ENCODE measurements at regions not wholly inside any gene's neighbourhood (a gene's known extent, or its start where the extent isn't known, plus 50 kb on each side); places are given as distances from the start of the nearest gene placed in this dataset.
"Not testable (repeated sequence)": the region's sequence is repeated elsewhere in the genome, so short reads cannot be mapped to it uniquely, and the experiment has no call there.

DNA sequence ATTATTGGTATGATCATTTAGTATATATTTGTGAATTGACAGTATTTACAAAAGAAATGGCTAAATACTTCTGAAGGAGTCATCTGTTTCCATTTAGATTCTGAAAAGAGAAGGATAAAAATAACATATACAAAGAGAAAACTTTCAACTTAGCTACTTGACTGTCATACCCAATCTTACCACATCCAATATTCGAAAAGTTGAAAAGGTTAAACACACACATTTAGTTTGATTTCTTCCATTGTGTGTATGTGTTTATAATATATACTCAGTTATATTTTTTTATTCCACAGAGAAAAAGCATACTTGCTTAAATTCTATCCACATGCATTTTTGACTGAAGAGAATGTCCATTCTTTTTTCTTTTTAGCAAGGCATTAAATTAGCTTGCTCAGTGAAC, 470.7 kb downstream of the TFEC start:
- no peak overlapping the region for H3K9ac ChIP-seq (ENCODE audit: low read length in 3 of 3)
- DNase-seq (no peak), FAIRE-seq (no peak)
- H3K9me3 ChIP-seq (ENCODE audit: control insufficient read depth in 2 of 3, insufficient read depth in 1 of 3, low read length in 3 of 3) = no peaks in the 10 kb centered on the region
- intact Hi-C loops (cut with DNase I) = no loop called here
- no peak overlapping the region for H3K4me3 ChIP-seq (ENCODE audit: low read length in 3 of 3)
- no peaks in the 10 kb centered on the region for H3K36me3 ChIP-seq (ENCODE audit: control insufficient read depth in 2 of 3, insufficient read depth in 3 of 3, low read length in 3 of 3)
- H3K27me3 ChIP-seq (ENCODE audit: control insufficient read depth, insufficient read depth, low read length) = no peaks in the 10 kb centered on the region
- H3K4me1 ChIP-seq (ENCODE audit: control insufficient read depth in 2 of 3, insufficient read depth in 2 of 3, low read depth in 1 of 3, low read length in 3 of 3) = no peaks in the 10 kb centered on the region
- TF ChIP-seq, protein P1, sequence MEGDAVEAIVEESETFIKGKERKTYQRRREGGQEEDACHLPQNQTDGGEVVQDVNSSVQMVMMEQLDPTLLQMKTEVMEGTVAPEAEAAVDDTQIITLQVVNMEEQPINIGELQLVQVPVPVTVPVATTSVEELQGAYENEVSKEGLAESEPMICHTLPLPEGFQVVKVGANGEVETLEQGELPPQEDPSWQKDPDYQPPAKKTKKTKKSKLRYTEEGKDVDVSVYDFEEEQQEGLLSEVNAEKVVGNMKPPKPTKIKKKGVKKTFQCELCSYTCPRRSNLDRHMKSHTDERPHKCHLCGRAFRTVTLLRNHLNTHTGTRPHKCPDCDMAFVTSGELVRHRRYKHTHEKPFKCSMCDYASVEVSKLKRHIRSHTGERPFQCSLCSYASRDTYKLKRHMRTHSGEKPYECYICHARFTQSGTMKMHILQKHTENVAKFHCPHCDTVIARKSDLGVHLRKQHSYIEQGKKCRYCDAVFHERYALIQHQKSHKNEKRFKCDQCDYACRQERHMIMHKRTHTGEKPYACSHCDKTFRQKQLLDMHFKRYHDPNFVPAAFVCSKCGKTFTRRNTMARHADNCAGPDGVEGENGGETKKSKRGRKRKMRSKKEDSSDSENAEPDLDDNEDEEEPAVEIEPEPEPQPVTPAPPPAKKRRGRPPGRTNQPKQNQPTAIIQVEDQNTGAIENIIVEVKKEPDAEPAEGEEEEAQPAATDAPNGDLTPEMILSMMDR (IDR thresholded peaks at IDR 0.05; ENCODE audit: borderline replicate concordance, extremely low read depth, insufficient read depth) = no peak
- no peak overlapping the region for H3K27ac ChIP-seq (ENCODE audit: low read depth in 2 of 2, low read length in 2 of 2)

- Histone ChIP-seq H3K9me3 (ENCODE audit: control insufficient read depth in 2 of 3, insufficient read depth in 1 of 3, low read length in 3 of 3) (no peaks in the 10 kb centered on the region), H3K4me1 (ENCODE audit: control insufficient read depth in 2 of 3, insufficient read depth in 2 of 3, low read depth in 1 of 3, low read length in 3 of 3) (no peaks in the 10 kb centered on the region), H3K36me3 (ENCODE audit: control insufficient read depth in 2 of 3, insufficient read depth in 3 of 3, low read length in 3 of 3) (no peaks in the 10 kb centered on the region), H3K4me3 (ENCODE audit: low read length in 3 of 3) (no peak overlapping the region), H3K27me3 (ENCODE audit: control insufficient read depth, insufficient read depth, low read length) (no peaks in the 10 kb centered on the region), H3K27ac (ENCODE audit: low read depth in 2 of 2, low read length in 2 of 2) (no peak overlapping the region), H3K9ac (ENCODE audit: low read length in 3 of 3) (no peak overlapping the region)
- DNase-seq (no peak), FAIRE-seq (no peak)
- TF ChIP-seq, protein P1 (IDR thresholded peaks at IDR 0.05; ENCODE audit: borderline replicate concordance, extremely low read depth, insufficient read depth) = no peak
- intact Hi-C loops (cut with DNase I) = no loop called here
These were observed 472.4 kb downstream of the TFEC start for GRCh38 chr7:115558161-115558560.

DNA sequence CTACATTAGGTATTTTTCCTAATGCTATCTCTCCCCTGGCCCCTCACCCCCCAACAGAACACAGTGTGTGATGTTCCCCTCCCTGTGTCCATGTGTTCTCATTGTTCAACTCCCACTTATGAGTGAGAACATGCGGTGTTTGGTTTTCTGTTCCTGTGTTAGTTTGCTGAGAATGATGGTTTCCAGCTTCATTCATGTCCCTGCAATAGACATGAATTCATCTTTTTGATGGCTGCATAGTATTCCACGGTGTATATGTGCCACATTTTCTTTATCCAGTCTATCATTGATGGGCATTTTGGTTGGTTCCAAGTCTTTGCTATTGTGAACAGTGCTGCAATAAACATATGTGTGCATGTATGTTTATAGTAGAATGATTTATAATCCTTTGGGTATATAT, 473.3 kb downstream of the TFEC start:
- H3K9me3 ChIP-seq (ENCODE audit: control insufficient read depth in 2 of 3, insufficient read depth in 1 of 3, low read length in 3 of 3); H3K9ac ChIP-seq (ENCODE audit: low read length in 3 of 3); DNase-seq; H3K27me3 ChIP-seq (ENCODE audit: control insufficient read depth, insufficient read depth, low read length); H3K4me3 ChIP-seq (ENCODE audit: low read length in 3 of 3); intact Hi-C loops (cut with DNase I); H3K27ac ChIP-seq (ENCODE audit: low read depth in 2 of 2, low read length in 2 of 2); H3K4me1 ChIP-seq (ENCODE audit: control insufficient read depth in 2 of 3, insufficient read depth in 2 of 3, low read depth in 1 of 3, low read length in 3 of 3); FAIRE-seq; H3K36me3 ChIP-seq (ENCODE audit: control insufficient read depth in 2 of 3, insufficient read depth in 3 of 3, low read length in 3 of 3): not testable (repeated sequence)

GRCh38 chr7:115552766-115553165, 477.8 kb downstream of the TFEC start:
- intact Hi-C loops (cut with DNase I) = no loop called here
- TF ChIP-seq, protein P1 (IDR thresholded peaks at IDR 0.05; ENCODE audit: borderline replicate concordance, extremely low read depth, insufficient read depth) = no peak
- H3K9me3 ChIP-seq (ENCODE audit: control insufficient read depth in 2 of 3, insufficient read depth in 1 of 3, low read length in 3 of 3) = no peaks in the 10 kb centered on the region
- FAIRE-seq (no peak), DNase-seq (no peak)
- no peaks in the 10 kb centered on the region for H3K27me3 ChIP-seq (ENCODE audit: control insufficient read depth, insufficient read depth, low read length)
- H3K36me3 ChIP-seq (ENCODE audit: control insufficient read depth in 2 of 3, insufficient read depth in 3 of 3, low read length in 3 of 3) = no peaks in the 10 kb centered on the region
- H3K4me1 ChIP-seq (ENCODE audit: control insufficient read depth in 2 of 3, insufficient read depth in 2 of 3, low read depth in 1 of 3, low read length in 3 of 3) = no peaks in the 10 kb centered on the region
- no peak overlapping the region for H3K4me3 ChIP-seq (ENCODE audit: low read length in 3 of 3)
- no peak overlapping the region for H3K9ac ChIP-seq (ENCODE audit: low read length in 3 of 3)
- no peak overlapping the region for H3K27ac ChIP-seq (ENCODE audit: low read depth in 2 of 2, low read length in 2 of 2)
